Activated CD8-positive, alpha-beta T cell treated with anti-CD3 and anti-CD28 coated beads for 36 hours (primary cell): ENCODE measurements at regions not wholly inside any gene's neighbourhood (a gene's known extent, or its start where the extent isn't known, plus 50 kb on each side); places are given as distances from the start of the nearest gene placed in this dataset.
"Not testable (repeated sequence)": the region's sequence is repeated elsewhere in the genome, so short reads cannot be mapped to it uniquely, and the experiment has no call there.

ENCODE experiments used
- ATAC-seq: fragments of 200-7000 bp; cut with Tn5 transposase; one replicate; pipeline ENCODE4 v1.10.0; 2021; ENCODE audit warnings: mild to moderate bottlenecking, moderate library complexity
- CTCF ChIA-PET: fragments of 350-600 bp; sonication (Branson Sonifier 250); formaldehyde crosslinking; loops from one replicate; lab custom pipeline; 2021; ENCODE audit warnings: antibody characterized with exemption; lab: Charles Lee
- POLR2A ChIA-PET: fragments of 350-600 bp; sonication (Branson Sonifier 250); formaldehyde crosslinking; loops from one replicate; lab custom pipeline; 2021; ENCODE audit warnings: antibody characterized with exemption; lab: Charles Lee
- DNase-seq: peaks from one replicate; pipeline ENCODE4 v3.0.0-alpha.2; 2020
- H3K27ac Mint-ChIP-seq: one replicate; pipeline ENCODE4 v1.8.0; 2021; ENCODE audit warnings: mild to moderate bottlenecking, mixed read lengths
- H3K27me3 Mint-ChIP-seq: one replicate; pipeline ENCODE4 v1.8.0; 2021; ENCODE audit warnings: mixed read lengths
- H3K36me3 Mint-ChIP-seq: one replicate; pipeline ENCODE4 v1.8.0; 2021; ENCODE audit warnings: low read depth, mixed read lengths
- H3K4me1 Mint-ChIP-seq: one replicate; pipeline ENCODE4 v1.8.0; 2021; ENCODE audit warnings: low read depth, mixed read lengths
- H3K4me3 Mint-ChIP-seq: one replicate; pipeline ENCODE4 v1.8.0; 2021; ENCODE audit warnings: mild to moderate bottlenecking, moderate library complexity, mixed read lengths
- H3K9me3 Mint-ChIP-seq: one replicate; pipeline ENCODE4 v1.8.0; 2021; ENCODE audit warnings: mixed read lengths
- CTCF ChIP-seq: fragments of 200-600 bp; IDR thresholded peaks from one replicate; pipeline ENCODE4 v1.8.0; 2022; ENCODE audit warnings: antibody characterized with exemption, mild to moderate bottlenecking
- intact Hi-C: fragments of 100-400 bp; cut with micrococcal nuclease; formaldehyde crosslinking; loops from one replicate; pipeline ENCODE4 v1.10.0; 2022

GRCh38 chr1:223951551-223951950, 105.8 kb upstream of the TP53BP2 start:
- H3K27me3 Mint-ChIP-seq, H3K27ac Mint-ChIP-seq, DNase-seq, ATAC-seq, CTCF ChIA-PET, H3K4me3 Mint-ChIP-seq, H3K9me3 Mint-ChIP-seq, H3K36me3 Mint-ChIP-seq, intact Hi-C loops, H3K4me1 Mint-ChIP-seq: not testable (repeated sequence)
- POLR2A ChIA-PET, result interaction anchor here (0.6 kb wide), 1 partner anchor 253 kb away, joined by 3 read pairs; no protein-coding TSS in a partner anchor

DNA sequence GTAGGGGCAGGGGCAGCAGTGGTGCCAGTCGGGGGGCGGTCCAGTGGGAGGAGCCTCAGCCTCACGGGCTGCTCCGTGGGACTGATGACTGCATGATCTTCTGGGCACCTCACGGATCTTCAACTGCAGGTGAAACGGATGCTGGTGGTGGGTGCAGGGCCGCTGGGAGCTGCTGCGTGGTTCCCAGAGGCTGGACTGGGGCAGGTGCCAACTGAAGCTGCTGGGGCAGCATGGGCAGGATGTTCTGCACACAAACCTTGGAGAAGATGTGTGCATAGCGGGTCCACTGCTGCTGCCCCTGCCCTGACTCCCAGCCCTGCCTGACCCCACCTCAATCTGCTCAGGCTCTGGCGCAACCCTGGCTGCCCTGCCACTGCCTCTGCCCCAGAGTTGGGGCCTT, 104.2 kb upstream of the TP53BP2 start:
- H3K27ac Mint-ChIP-seq, intact Hi-C loops, CTCF ChIA-PET, DNase-seq, H3K27me3 Mint-ChIP-seq, ATAC-seq, H3K4me1 Mint-ChIP-seq, POLR2A ChIA-PET, H3K36me3 Mint-ChIP-seq, H3K4me3 Mint-ChIP-seq, H3K9me3 Mint-ChIP-seq: not testable (repeated sequence)

DNA sequence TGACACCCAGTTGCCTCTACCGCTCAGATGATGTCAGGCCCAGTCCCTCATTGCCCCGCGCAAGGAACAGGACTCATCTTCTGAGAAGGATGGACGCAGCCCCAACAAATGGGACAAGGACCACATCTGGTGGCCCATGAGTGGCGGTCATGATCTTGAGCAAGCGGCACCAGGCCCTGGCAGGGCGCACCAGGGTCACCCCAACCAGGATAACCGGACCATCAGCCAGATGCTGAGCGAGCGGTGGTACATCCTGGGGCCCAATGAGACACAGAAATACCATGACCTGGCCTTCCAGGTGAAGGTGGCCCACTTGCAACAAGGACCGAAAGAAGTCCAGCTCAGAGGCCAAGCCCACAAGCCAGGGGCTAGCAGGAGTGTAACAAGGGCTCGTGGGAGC, 102.3 kb upstream of the TP53BP2 start:
- ATAC-seq, H3K9me3 Mint-ChIP-seq: not testable (repeated sequence)

GRCh38 chr1:223936592-223936991, 90.8 kb upstream of the TP53BP2 start:
- CTCF ChIA-PET, intact Hi-C loops, H3K36me3 Mint-ChIP-seq, H3K4me1 Mint-ChIP-seq, ATAC-seq, DNase-seq, H3K4me3 Mint-ChIP-seq, POLR2A ChIA-PET, H3K9me3 Mint-ChIP-seq, H3K27ac Mint-ChIP-seq, H3K27me3 Mint-ChIP-seq: not testable (repeated sequence)

More for the DNA sequence above, 102.3 kb upstream of the TP53BP2 start:
- POLR2A ChIA-PET, H3K4me1 Mint-ChIP-seq, intact Hi-C loops, DNase-seq, H3K27me3 Mint-ChIP-seq, H3K36me3 Mint-ChIP-seq, H3K4me3 Mint-ChIP-seq, H3K27ac Mint-ChIP-seq, CTCF ChIA-PET: not testable (repeated sequence)

DNA sequence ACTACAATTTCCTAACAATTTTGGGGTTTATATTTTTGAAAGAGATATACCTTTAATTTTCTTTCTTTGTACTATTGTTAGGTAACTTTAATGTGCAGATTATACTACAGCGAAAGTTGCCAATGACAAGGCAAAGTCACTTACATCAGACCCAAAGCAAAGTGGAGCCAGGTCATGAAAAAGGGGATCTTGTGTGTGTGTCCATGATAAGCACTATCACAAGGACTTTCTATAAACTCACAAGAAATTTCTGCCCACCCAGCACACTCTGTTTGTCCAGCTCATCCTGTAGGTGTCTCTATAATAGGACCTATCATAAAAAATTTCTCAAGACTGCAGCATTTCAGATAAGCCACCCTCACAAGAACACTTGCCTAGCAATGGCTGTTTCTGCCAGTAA, 85.7 kb upstream of the TP53BP2 start:
- H3K9me3 Mint-ChIP-seq, H3K36me3 Mint-ChIP-seq, CTCF ChIA-PET, H3K27ac Mint-ChIP-seq, H3K4me3 Mint-ChIP-seq, H3K27me3 Mint-ChIP-seq, ATAC-seq, intact Hi-C loops, H3K4me1 Mint-ChIP-seq, DNase-seq, POLR2A ChIA-PET: not testable (repeated sequence)

GRCh38 chr1:223920805-223921204, 75.1 kb upstream of the TP53BP2 start:
- ATAC-seq, H3K4me3 Mint-ChIP-seq, H3K27ac Mint-ChIP-seq, H3K27me3 Mint-ChIP-seq, intact Hi-C loops, POLR2A ChIA-PET, H3K9me3 Mint-ChIP-seq, CTCF ChIA-PET, H3K36me3 Mint-ChIP-seq, H3K4me1 Mint-ChIP-seq: not testable (repeated sequence)
- DNase-seq, result peak; percentile 54

- POLR2A ChIA-PET, CTCF ChIA-PET, ATAC-seq: not testable (repeated sequence)
Observed at GRCh38 chr1:223915476-223915875, 69.7 kb upstream of the TP53BP2 start.

DNA sequence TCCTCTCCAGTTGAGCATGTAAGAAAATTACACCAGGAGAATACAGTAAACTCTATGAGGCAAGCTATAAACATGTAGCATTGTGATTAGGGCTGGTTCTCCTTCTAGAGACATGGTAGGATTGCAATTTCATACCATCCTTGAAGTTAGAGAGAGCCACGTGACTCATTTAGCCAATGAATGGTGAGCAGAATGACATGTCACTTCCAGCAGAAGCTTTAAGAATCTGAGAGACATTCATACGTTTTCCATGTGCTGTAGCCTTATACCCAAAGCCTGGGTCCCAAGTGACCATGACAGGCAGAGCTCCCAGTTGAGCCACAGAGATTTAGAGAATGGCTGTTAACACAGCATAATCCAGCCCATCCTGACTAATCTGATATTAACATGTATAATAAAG, 68.0 kb upstream of the TP53BP2 start:
- DNase-seq, H3K36me3 Mint-ChIP-seq, H3K27me3 Mint-ChIP-seq, H3K4me3 Mint-ChIP-seq, intact Hi-C loops, H3K9me3 Mint-ChIP-seq, POLR2A ChIA-PET, ATAC-seq, CTCF ChIA-PET, H3K27ac Mint-ChIP-seq, H3K4me1 Mint-ChIP-seq: not testable (repeated sequence)

More at GRCh38 chr1:223915476-223915875, 69.7 kb upstream of the TP53BP2 start:
- H3K4me3 Mint-ChIP-seq, DNase-seq, H3K4me1 Mint-ChIP-seq, intact Hi-C loops, H3K27ac Mint-ChIP-seq, H3K9me3 Mint-ChIP-seq, H3K36me3 Mint-ChIP-seq, H3K27me3 Mint-ChIP-seq: not testable (repeated sequence)

- H3K27me3 Mint-ChIP-seq, ATAC-seq, H3K36me3 Mint-ChIP-seq, H3K9me3 Mint-ChIP-seq, H3K4me3 Mint-ChIP-seq, H3K4me1 Mint-ChIP-seq, POLR2A ChIA-PET, H3K27ac Mint-ChIP-seq: not testable (repeated sequence)
- CTCF ChIA-PET, result interaction anchor here (0.7 to 2.5 kb wide), 3 partner anchors 58 to 138 kb away, joined by 3 to 10 read pairs (median 4); no protein-coding TSS in a partner anchor
- DNase-seq, result peak; percentile 52
- TF ChIP-seq CTCF, result peak; percentile 30
- intact Hi-C loops, result loop anchor here (10.0 kb wide), 1 partner anchor 93 kb away; no protein-coding TSS in a partner anchor
Observed at GRCh38 chr1:223907943-223908587, 62.3 kb upstream of the TP53BP2 start.

DNA sequence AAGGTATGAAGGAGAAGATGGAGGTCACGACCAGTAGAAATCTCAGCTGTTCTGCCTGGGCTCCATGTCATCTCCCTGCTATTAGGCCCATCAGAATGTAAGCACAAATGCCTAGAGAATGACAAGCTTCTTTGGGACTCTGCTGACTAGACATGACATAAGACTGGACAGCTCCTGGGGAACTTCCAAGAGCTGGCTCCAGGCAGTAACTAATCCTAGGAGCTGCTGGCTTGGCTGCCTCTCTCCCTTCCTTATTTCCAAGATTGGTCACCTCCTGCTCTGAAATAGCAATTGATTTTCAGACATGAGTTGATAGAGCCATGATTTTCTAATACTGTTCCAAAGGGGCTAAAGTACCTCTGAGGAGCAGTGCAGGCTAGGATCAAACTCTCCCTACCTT, 57.5 kb upstream of the TP53BP2 start:
- H3K27ac Mint-ChIP-seq, ATAC-seq, H3K27me3 Mint-ChIP-seq, H3K9me3 Mint-ChIP-seq, H3K36me3 Mint-ChIP-seq, POLR2A ChIA-PET, CTCF ChIA-PET, DNase-seq, H3K4me3 Mint-ChIP-seq, H3K4me1 Mint-ChIP-seq: not testable (repeated sequence)
- intact Hi-C loops, result loop anchor here (10.0 kb wide), 1 partner anchor 88 kb away; no protein-coding TSS in a partner anchor

GRCh38 chr1:223899775-223900174, 54.0 kb upstream of the TP53BP2 start:
- H3K27ac Mint-ChIP-seq, H3K36me3 Mint-ChIP-seq, ATAC-seq, H3K9me3 Mint-ChIP-seq, H3K4me1 Mint-ChIP-seq, H3K4me3 Mint-ChIP-seq, DNase-seq, H3K27me3 Mint-ChIP-seq, CTCF ChIA-PET, POLR2A ChIA-PET: not testable (repeated sequence)
- intact Hi-C loops, result loop anchor here (10.0 kb wide), 1 partner anchor 85 kb away; no protein-coding TSS in a partner anchor
